Sigmoid colon (tissue), 4 donors: ENCODE measurements at regions not wholly inside any gene's neighbourhood (a gene's known extent, or its start where the extent isn't known, plus 50 kb on each side); places are given as distances from the start of the nearest gene placed in this dataset.

ENCODE experiments used
- EP300 ChIP-seq, 4 donors: sonication (generic); formaldehyde crosslinking; IDR thresholded peaks; one replicate each; pipeline ENCODE4 v1.6.1; 2017; ENCODE audit warnings: antibody characterized with exemption in 4 of 4
- POLR2A ChIP-seq, 2 donors: fragments of 450-650 bp; IDR thresholded peaks; one replicate each; pipeline ENCODE4 v1.6.1; 2016; ENCODE audit warnings: antibody characterized with exemption in 2 of 2, mild to moderate bottlenecking in 2 of 2, moderate library complexity in 2 of 2
- TF ChIP-seq, protein P1 (sequence below), 4 experiments: fragments of 450-650 bp in 3 of 4; fragments of 200-600 bp in 1 of 4; IDR thresholded peaks; one replicate each; pipeline ENCODE4 v1.5.1; 2016 to 2019; ENCODE audit warnings: antibody characterized with exemption in 4 of 4, mild to moderate bottlenecking in 3 of 4, moderate library complexity in 2 of 4

DNA sequence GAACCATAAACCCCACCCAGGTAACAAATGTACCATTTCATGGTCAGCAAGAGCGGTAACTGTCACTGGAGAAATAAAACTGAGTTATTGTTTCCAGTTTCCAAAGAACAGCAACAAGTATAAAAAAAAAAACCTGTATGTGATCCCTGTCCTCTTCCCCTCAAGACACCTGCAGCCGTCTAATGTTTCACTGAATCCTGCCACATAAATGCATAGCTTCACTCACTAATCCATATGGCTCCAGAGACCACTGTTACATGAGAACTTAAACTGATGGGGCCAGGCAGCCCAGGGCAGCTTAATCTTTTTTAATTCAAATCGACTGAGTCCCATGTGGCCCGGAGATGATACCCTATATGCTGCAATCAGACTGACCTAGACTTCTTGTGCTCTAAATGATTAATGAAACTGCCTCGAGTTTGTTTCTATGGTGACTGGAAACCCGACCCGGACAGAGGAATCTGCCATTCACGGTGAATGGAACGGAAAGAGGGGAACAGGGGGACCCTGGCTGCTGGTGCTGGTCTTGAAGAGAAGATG, 60.9 kb upstream of the SIX2 start:
- TF ChIP-seq POLR2A (IDR thresholded peaks at IDR 0.05) (no peak), EP300 (IDR thresholded peaks at IDR 0.05) (no peak)
- TF ChIP-seq, protein P1, sequence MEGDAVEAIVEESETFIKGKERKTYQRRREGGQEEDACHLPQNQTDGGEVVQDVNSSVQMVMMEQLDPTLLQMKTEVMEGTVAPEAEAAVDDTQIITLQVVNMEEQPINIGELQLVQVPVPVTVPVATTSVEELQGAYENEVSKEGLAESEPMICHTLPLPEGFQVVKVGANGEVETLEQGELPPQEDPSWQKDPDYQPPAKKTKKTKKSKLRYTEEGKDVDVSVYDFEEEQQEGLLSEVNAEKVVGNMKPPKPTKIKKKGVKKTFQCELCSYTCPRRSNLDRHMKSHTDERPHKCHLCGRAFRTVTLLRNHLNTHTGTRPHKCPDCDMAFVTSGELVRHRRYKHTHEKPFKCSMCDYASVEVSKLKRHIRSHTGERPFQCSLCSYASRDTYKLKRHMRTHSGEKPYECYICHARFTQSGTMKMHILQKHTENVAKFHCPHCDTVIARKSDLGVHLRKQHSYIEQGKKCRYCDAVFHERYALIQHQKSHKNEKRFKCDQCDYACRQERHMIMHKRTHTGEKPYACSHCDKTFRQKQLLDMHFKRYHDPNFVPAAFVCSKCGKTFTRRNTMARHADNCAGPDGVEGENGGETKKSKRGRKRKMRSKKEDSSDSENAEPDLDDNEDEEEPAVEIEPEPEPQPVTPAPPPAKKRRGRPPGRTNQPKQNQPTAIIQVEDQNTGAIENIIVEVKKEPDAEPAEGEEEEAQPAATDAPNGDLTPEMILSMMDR (IDR thresholded peaks at IDR 0.05), result no peak
